Fibroblast of villous mesenchyme (primary cell): ENCODE measurements at regions not wholly inside any gene's neighbourhood (a gene's known extent, or its start where the extent isn't known, plus 50 kb on each side); places are given as distances from the start of the nearest gene placed in this dataset.

Source experiments
- DNase-seq: peaks from one replicate; pipeline ENCODE4 v3.0.0-alpha.2; 2010; ENCODE audit warnings: low read depth
- H3K4me3 ChIP-seq: 2 replicates; pipeline ENCODE4 v1.5.1; 2011; ENCODE audit warnings: low read depth, mild to moderate bottlenecking, low read length
- CTCF ChIP-seq: IDR thresholded peaks from 2 replicates; pipeline ENCODE4 v1.5.1; 2012; ENCODE audit warnings: low read depth, mild to moderate bottlenecking, low read length; ENCODE audit not compliant: insufficient read depth

GRCh38 chr22:49039625-49040024 is 788.0 kb downstream of the BRD1 start:
- no peak for TF ChIP-seq CTCF
- H3K4me3 ChIP-seq, result no peak overlapping the region
- no peak for DNase-seq

GRCh38 chr22:49037701-49038245 is 789.9 kb downstream of the BRD1 start:
- no peak for DNase-seq
- no peak overlapping the region for H3K4me3 ChIP-seq
- no peak for TF ChIP-seq CTCF

- no peak for DNase-seq
- TF ChIP-seq CTCF, result no peak
Measured at GRCh38 chr22:49036513-49036912, 791.2 kb downstream of the BRD1 start.

GRCh38 chr22:49035818-49036457 is 791.7 kb downstream of the BRD1 start:
- no peak for TF ChIP-seq CTCF
- no peak overlapping the region for H3K4me3 ChIP-seq
- no peak for DNase-seq

More at GRCh38 chr22:49036513-49036912, 791.2 kb downstream of the BRD1 start:
- H3K4me3 ChIP-seq, result no peak overlapping the region

- TF ChIP-seq CTCF, result no peak
- no peak for DNase-seq
- H3K4me3 ChIP-seq, result no peak overlapping the region
Measured at GRCh38 chr22:49034836-49035817, 792.5 kb downstream of the BRD1 start.

- no peak for DNase-seq
- H3K4me3 ChIP-seq, result no peak overlapping the region
- no peak for TF ChIP-seq CTCF
Measured at GRCh38 chr22:49033616-49034015, 794.1 kb downstream of the BRD1 start.
